ES-I3 (cell line): ENCODE measurements at regions not wholly inside any gene's neighbourhood (a gene's known extent, or its start where the extent isn't known, plus 50 kb on each side); places are given as distances from the start of the nearest gene placed in this dataset.

Experiments
- H3K36me3 ChIP-seq: 2 replicates; pipeline ENCODE4 v1.6.1; 2013; ENCODE audit warnings: mild to moderate bottlenecking, low read length, control low read depth, moderate library complexity; ENCODE audit not compliant: insufficient read depth
- H3K4me1 ChIP-seq: 2 replicates; pipeline ENCODE4 v1.6.1; 2013; ENCODE audit warnings: mild to moderate bottlenecking, control low read depth, low read length; ENCODE audit not compliant: insufficient read depth
- H3K9ac ChIP-seq: 2 replicates; pipeline ENCODE4 v1.6.1; 2013; ENCODE audit warnings: low read depth, mild to moderate bottlenecking, low read length, moderate library complexity
- H3K9me3 ChIP-seq: 2 replicates; pipeline ENCODE4 v1.6.1; 2013; ENCODE audit warnings: mild to moderate bottlenecking, low read length, moderate library complexity; ENCODE audit not compliant: control insufficient read depth, insufficient read depth

GRCh38 chr5:167710444-167711073 lies 580.9 kb upstream of the WWC1 start:
- Histone ChIP-seq H3K9me3 (no peaks in the 10 kb centered on the region), H3K36me3 (no peaks in the 10 kb centered on the region), H3K4me1 (no peaks in the 10 kb centered on the region), H3K9ac (no peak overlapping the region)

GRCh38 chr5:167712986-167713585 lies 578.4 kb upstream of the WWC1 start:
- Histone ChIP-seq H3K36me3 (no peaks in the 10 kb centered on the region), H3K9ac (no peak overlapping the region), H3K9me3 (no peaks in the 10 kb centered on the region), H3K4me1 (no peaks in the 10 kb centered on the region)

GRCh38 chr5:167713896-167714295 lies 577.5 kb upstream of the WWC1 start:
- Histone ChIP-seq H3K36me3 (no peaks in the 10 kb centered on the region), H3K9ac (no peak overlapping the region), H3K9me3 (no peaks in the 10 kb centered on the region), H3K4me1 (no peaks in the 10 kb centered on the region)

GRCh38 chr5:167716126-167716775 lies 575.2 kb upstream of the WWC1 start:
- Histone ChIP-seq H3K36me3 (no peaks in the 10 kb centered on the region), H3K9ac (no peak overlapping the region), H3K4me1 (no peaks in the 10 kb centered on the region), H3K9me3 (no peaks in the 10 kb centered on the region)

GRCh38 chr5:167720259-167720658 lies 571.2 kb upstream of the WWC1 start:
- Histone ChIP-seq H3K9ac (no peak overlapping the region), H3K36me3 (no peaks in the 10 kb centered on the region), H3K4me1 (peaks cover 6% of the 10 kb centered on the region; the same call in 1 of the 2 replicates), H3K9me3 (no peaks in the 10 kb centered on the region)

- Histone ChIP-seq H3K9ac (no peak overlapping the region), H3K9me3 (no peaks in the 10 kb centered on the region), H3K36me3 (no peaks in the 10 kb centered on the region), H3K4me1 (peaks cover 11% of the 10 kb centered on the region)
Measured at GRCh38 chr5:167720676-167721260, 570.7 kb upstream of the WWC1 start.

GRCh38 chr5:167721926-167722440 lies 569.5 kb upstream of the WWC1 start:
- Histone ChIP-seq H3K9ac (no peak overlapping the region), H3K36me3 (no peaks in the 10 kb centered on the region), H3K4me1 (peaks cover 21% of the 10 kb centered on the region), H3K9me3 (no peaks in the 10 kb centered on the region)

GRCh38 chr5:167723254-167723871 lies 568.1 kb upstream of the WWC1 start:
- peaks cover 25% of the 10 kb centered on the region for H3K4me1 ChIP-seq
- no peak overlapping the region for H3K9ac ChIP-seq
- H3K9me3 ChIP-seq = no peaks in the 10 kb centered on the region
- no peaks in the 10 kb centered on the region for H3K36me3 ChIP-seq

- H3K36me3 ChIP-seq = no peaks in the 10 kb centered on the region
- H3K9me3 ChIP-seq = no peaks in the 10 kb centered on the region
- H3K4me1 ChIP-seq = peaks cover 38% of the 10 kb centered on the region
- no peak overlapping the region for H3K9ac ChIP-seq
Measured at GRCh38 chr5:167725264-167725663, 566.2 kb upstream of the WWC1 start.

GRCh38 chr5:167725741-167726140 lies 565.7 kb upstream of the WWC1 start:
- Histone ChIP-seq H3K36me3 (no peaks in the 10 kb centered on the region), H3K4me1 (peaks cover 43% of the 10 kb centered on the region), H3K9ac (no peak overlapping the region), H3K9me3 (no peaks in the 10 kb centered on the region)

- Histone ChIP-seq H3K36me3 (no peaks in the 10 kb centered on the region), H3K4me1 (peaks cover 50% of the 10 kb centered on the region), H3K9me3 (no peaks in the 10 kb centered on the region), H3K9ac (no peak overlapping the region)
Measured at GRCh38 chr5:167726642-167727041, 564.8 kb upstream of the WWC1 start.

GRCh38 chr5:167730121-167730520 lies 561.3 kb upstream of the WWC1 start:
- Histone ChIP-seq H3K9me3 (no peaks in the 10 kb centered on the region), H3K9ac (no peak overlapping the region), H3K4me1 (peaks cover 45% of the 10 kb centered on the region)

GRCh38 chr5:167730656-167731055 lies 560.8 kb upstream of the WWC1 start:
- no peaks in the 10 kb centered on the region for H3K36me3 ChIP-seq
- H3K9ac ChIP-seq = no peak overlapping the region
- H3K9me3 ChIP-seq = no peaks in the 10 kb centered on the region
- H3K4me1 ChIP-seq = peaks cover 39% of the 10 kb centered on the region

More at GRCh38 chr5:167730121-167730520, 561.3 kb upstream of the WWC1 start:
- H3K36me3 ChIP-seq = no peaks in the 10 kb centered on the region

GRCh38 chr5:167731951-167732350 lies 559.5 kb upstream of the WWC1 start:
- peaks cover 29% of the 10 kb centered on the region for H3K4me1 ChIP-seq
- no peak overlapping the region for H3K9ac ChIP-seq
- H3K36me3 ChIP-seq = no peaks in the 10 kb centered on the region
- H3K9me3 ChIP-seq = no peaks in the 10 kb centered on the region
